ENCODE measurements at regions not wholly inside any gene's neighbourhood (a gene's known extent, or its start where the extent isn't known, plus 50 kb on each side); places are given as distances from the start of the nearest gene placed in this dataset.

DNA sequence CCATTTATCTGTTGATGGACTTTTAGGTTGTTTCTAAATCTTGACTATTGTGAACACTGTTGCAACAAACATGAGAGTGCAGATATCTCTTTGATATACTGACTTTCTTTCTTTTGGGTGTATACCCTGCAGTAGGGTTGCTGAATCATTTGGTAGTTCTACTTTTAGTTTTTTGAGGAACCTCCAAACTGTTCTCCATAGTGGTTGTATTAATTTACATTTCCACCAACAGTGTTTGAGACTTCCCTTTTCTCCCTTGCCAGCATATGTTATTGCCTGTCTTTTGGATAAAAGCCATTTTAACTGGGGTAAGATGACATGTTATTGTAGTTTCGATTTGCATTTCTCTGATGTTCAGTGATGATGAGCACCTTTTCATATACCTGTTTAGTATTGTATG is 330.0 kb downstream of the DDX10 start:
- TF ChIP-seq EZH2 (IDR thresholded peaks at IDR 0.05): no peak
- no peak for TF ChIP-seq POLR2AphosphoS5 (IDR thresholded peaks at IDR 0.05; ENCODE audit: borderline replicate concordance, low read depth, low read length)
- no peak for TF ChIP-seq FOXP2 (optimal IDR thresholded peaks at IDR 0.05; ENCODE audit: control extremely low read depth, extremely low read length, insufficient read depth)

All from SK-N-MC (cell line).